ENCODE measurements at regions not wholly inside any gene's neighbourhood (a gene's known extent, or its start where the extent isn't known, plus 50 kb on each side); places are given as distances from the start of the nearest gene placed in this dataset.

DNA sequence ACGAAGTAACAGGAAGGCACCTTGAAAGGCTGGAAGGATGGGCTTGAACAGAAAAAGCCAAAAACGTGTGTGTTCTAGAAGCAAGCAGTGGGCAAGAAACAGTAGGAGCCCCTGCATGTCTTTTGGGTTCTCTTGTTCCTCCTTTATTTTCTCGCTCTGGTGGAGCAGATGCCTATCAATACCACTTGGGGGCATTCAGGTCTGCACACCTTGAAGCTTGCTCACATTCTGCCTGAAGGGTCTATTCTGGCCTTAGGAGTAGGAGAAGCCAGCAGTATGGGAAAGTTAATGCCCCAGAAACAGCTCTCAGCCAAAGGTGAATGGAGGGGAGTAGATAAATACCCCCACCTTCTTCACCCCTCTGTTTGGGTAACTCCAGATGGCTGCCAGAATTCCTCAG lies 204.5 kb downstream of the TXNL1 start:
- TF ChIP-seq, protein P1, sequence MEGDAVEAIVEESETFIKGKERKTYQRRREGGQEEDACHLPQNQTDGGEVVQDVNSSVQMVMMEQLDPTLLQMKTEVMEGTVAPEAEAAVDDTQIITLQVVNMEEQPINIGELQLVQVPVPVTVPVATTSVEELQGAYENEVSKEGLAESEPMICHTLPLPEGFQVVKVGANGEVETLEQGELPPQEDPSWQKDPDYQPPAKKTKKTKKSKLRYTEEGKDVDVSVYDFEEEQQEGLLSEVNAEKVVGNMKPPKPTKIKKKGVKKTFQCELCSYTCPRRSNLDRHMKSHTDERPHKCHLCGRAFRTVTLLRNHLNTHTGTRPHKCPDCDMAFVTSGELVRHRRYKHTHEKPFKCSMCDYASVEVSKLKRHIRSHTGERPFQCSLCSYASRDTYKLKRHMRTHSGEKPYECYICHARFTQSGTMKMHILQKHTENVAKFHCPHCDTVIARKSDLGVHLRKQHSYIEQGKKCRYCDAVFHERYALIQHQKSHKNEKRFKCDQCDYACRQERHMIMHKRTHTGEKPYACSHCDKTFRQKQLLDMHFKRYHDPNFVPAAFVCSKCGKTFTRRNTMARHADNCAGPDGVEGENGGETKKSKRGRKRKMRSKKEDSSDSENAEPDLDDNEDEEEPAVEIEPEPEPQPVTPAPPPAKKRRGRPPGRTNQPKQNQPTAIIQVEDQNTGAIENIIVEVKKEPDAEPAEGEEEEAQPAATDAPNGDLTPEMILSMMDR (IDR thresholded peaks at IDR 0.05), result no peak
- no peak for TF ChIP-seq POLR2A (IDR thresholded peaks at IDR 0.05; ENCODE audit: low read length)
- TF ChIP-seq, protein P2, sequence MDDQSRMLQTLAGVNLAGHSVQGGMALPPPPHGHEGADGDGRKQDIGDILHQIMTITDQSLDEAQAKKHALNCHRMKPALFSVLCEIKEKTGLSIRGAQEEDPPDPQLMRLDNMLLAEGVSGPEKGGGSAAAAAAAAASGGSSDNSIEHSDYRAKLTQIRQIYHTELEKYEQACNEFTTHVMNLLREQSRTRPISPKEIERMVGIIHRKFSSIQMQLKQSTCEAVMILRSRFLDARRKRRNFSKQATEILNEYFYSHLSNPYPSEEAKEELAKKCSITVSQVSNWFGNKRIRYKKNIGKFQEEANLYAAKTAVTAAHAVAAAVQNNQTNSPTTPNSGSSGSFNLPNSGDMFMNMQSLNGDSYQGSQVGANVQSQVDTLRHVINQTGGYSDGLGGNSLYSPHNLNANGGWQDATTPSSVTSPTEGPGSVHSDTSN (IDR thresholded peaks at IDR 0.05), result no peak
- TF ChIP-seq CBX8 (IDR thresholded peaks at IDR 0.05), result no peak
- TF ChIP-seq NR3C1 (IDR thresholded peaks at IDR 0.05), result no peak
- no peak for TF ChIP-seq RFX5 (IDR thresholded peaks at IDR 0.05)
- no peak for TF ChIP-seq SREBF2 (IDR thresholded peaks at IDR 0.05)
- no peak for TF ChIP-seq PHF8 (IDR thresholded peaks at IDR 0.05; ENCODE audit: borderline replicate concordance, low read depth)
